ENCODE measurements at regions not wholly inside any gene's neighbourhood (a gene's known extent, or its start where the extent isn't known, plus 50 kb on each side); places are given as distances from the start of the nearest gene placed in this dataset.

DNA sequence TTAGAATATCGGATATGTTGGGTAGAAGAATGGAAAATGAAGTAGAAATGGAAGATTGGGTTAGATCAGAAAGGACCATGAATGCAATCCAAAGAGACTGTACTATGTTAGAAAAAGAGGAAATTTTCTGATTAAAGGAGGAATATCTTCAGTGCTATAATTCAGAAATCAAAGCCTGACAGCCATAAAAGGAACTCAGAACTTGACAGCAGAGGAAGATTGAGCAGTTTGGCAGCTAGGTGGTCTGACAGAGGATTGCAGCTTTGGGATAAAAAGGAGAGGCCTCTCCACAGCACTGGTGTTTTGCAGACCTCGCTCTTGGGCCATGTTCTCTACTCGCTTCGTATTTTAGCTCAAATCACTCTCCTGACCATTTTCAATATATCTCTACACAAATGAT, 354.8 kb upstream of the SOX5 start:
- Histone ChIP-seq H3K27me3 (ENCODE audit: low read length) (no peaks in the 10 kb centered on the region), H3K27ac (ENCODE audit: low read length) (no peak overlapping the region), H2AFZ (ENCODE audit: low read length) (no peak overlapping the region), H3K4me3 (ENCODE audit: low read length) (no peak overlapping the region), H3K4me1 (ENCODE audit: low read length) (no peaks in the 10 kb centered on the region), H3K79me2 (ENCODE audit: low read length) (no peaks in the 10 kb centered on the region), H3K36me3 (ENCODE audit: insufficient read depth, low read length) (no peaks in the 10 kb centered on the region), H3K9me2 (replicated peaks; ENCODE audit: insufficient read depth, low read length) (no peaks in the 10 kb centered on the region), H3K9me3 (ENCODE audit: low read length) (no peaks in the 10 kb centered on the region), H3K9ac (ENCODE audit: low read length) (no peak overlapping the region), H4K20me1 (ENCODE audit: insufficient read depth, low read depth, low read length) (no peaks in the 10 kb centered on the region), H3K4me2 (ENCODE audit: low read depth, low read length, poor library complexity, severe bottlenecking) (no peak overlapping the region)
- no peak for DNase-seq

DNA sequence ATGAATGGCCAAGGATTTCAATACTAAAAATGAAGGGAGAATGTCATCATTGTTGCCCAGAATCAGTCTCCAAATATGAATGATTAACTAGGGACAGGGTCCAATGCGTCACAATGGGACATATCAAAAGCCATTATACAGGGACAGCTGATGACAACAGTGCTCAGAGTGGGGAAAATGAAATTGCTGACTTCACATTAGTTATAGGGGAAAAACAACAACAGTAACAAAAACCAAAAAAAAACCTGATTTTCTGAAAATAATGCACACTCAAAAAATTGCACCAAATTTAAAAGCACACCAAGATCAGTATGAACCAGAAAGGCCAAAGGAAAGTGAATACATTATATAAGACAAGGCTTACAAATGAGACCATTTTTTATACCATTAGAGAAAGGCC, 353.2 kb upstream of the SOX5 start:
- Histone ChIP-seq H2AFZ (ENCODE audit: low read length) (no peak overlapping the region), H3K9me3 (ENCODE audit: low read length) (no peaks in the 10 kb centered on the region), H3K27me3 (ENCODE audit: low read length) (no peaks in the 10 kb centered on the region), H3K4me3 (ENCODE audit: low read length) (no peak overlapping the region), H3K4me2 (ENCODE audit: low read depth, low read length, poor library complexity, severe bottlenecking) (no peak overlapping the region), H3K27ac (ENCODE audit: low read length) (no peak overlapping the region), H3K4me1 (ENCODE audit: low read length) (no peaks in the 10 kb centered on the region), H3K36me3 (ENCODE audit: insufficient read depth, low read length) (no peaks in the 10 kb centered on the region), H3K9me2 (replicated peaks; ENCODE audit: insufficient read depth, low read length) (no peaks in the 10 kb centered on the region), H3K9ac (ENCODE audit: low read length) (no peak overlapping the region), H4K20me1 (ENCODE audit: insufficient read depth, low read depth, low read length) (no peaks in the 10 kb centered on the region), H3K79me2 (ENCODE audit: low read length) (no peaks in the 10 kb centered on the region)
- no peak for DNase-seq

DNA sequence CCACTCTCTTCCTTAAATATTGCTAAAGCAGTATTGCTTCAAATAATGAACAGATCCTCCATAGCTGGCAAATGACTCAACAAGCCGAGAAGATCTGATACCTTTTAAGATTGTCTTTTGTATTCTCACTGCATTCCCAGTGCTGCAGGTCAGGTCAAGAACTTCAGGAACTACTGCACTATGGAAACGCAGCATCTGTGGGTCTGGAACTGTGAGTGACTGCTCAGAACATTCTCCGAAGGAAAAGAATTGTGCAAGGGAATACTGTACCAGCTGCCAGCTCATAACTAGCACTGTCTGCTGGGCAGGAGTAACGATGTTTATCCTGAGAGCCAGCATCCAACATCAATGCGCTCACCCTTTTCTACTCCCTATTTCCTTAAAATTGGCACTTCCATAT, 348.0 kb upstream of the SOX5 start:
- Histone ChIP-seq H2AFZ (ENCODE audit: low read length) (no peak overlapping the region), H3K9me2 (replicated peaks; ENCODE audit: insufficient read depth, low read length) (no peaks in the 10 kb centered on the region), H3K27me3 (ENCODE audit: low read length) (no peaks in the 10 kb centered on the region), H3K79me2 (ENCODE audit: low read length) (no peaks in the 10 kb centered on the region), H3K9ac (ENCODE audit: low read length) (no peak overlapping the region), H3K36me3 (ENCODE audit: insufficient read depth, low read length) (no peaks in the 10 kb centered on the region), H4K20me1 (ENCODE audit: insufficient read depth, low read depth, low read length) (no peaks in the 10 kb centered on the region), H3K27ac (ENCODE audit: low read length) (no peak overlapping the region), H3K4me2 (ENCODE audit: low read depth, low read length, poor library complexity, severe bottlenecking) (no peak overlapping the region), H3K9me3 (ENCODE audit: low read length) (no peaks in the 10 kb centered on the region), H3K4me3 (ENCODE audit: low read length) (no peak overlapping the region), H3K4me1 (ENCODE audit: low read length) (no peaks in the 10 kb centered on the region)
- no peak for DNase-seq

DNA sequence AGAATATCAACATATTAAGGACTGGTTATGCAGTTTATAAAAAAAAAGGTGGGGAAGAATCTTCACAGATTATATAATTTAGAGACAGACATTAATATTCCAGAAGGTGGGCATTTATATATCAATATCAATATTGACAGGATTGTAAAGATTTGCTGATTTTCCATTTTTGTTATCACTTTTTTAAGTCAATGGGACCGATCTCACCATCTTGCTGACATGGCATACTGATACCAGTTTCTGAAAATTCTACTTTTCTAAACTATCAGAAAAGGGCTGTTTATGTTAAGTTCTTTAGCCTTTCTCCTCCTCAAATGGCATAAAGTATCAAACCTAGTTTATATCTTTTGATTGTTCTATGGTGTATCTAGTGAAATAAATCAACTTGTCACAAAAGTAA, 344.1 kb upstream of the SOX5 start:
- no peak for DNase-seq

DNA sequence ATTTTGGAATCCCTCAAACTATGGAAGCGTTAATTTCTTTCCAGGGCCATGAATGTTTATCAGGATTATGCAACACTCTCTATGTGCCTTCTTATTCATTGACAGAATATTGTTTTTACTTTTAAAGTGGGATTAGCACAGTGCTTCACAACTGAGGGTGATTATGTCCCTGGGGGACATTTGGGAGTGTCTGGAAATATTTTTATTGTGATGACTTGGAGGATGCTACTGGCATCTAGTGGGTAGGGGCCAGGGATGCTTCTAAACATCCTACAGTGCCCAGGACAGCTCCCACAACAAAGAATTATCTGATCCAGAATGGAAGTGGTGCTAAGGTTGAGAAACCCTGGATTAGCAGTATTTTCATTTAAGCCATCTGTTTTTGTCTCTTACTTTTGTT, 338.5 kb upstream of the SOX5 start:
- Histone ChIP-seq H3K9ac (ENCODE audit: low read length) (no peak overlapping the region), H3K36me3 (ENCODE audit: insufficient read depth, low read length) (no peaks in the 10 kb centered on the region), H3K27me3 (ENCODE audit: low read length) (no peaks in the 10 kb centered on the region), H3K9me2 (replicated peaks; ENCODE audit: insufficient read depth, low read length) (no peaks in the 10 kb centered on the region), H2AFZ (ENCODE audit: low read length) (no peak overlapping the region), H3K79me2 (ENCODE audit: low read length) (no peaks in the 10 kb centered on the region), H3K27ac (ENCODE audit: low read length) (no peak overlapping the region), H3K4me3 (ENCODE audit: low read length) (no peak overlapping the region), H4K20me1 (ENCODE audit: insufficient read depth, low read depth, low read length) (no peaks in the 10 kb centered on the region), H3K4me2 (ENCODE audit: low read depth, low read length, poor library complexity, severe bottlenecking) (no peak overlapping the region), H3K9me3 (ENCODE audit: low read length) (no peaks in the 10 kb centered on the region), H3K4me1 (ENCODE audit: low read length) (no peaks in the 10 kb centered on the region)
- DNase-seq, result no peak

More for the DNA sequence above, 344.1 kb upstream of the SOX5 start:
- no peak overlapping the region for H3K4me3 ChIP-seq (ENCODE audit: low read length)
- H3K4me1 ChIP-seq (ENCODE audit: low read length), result no peaks in the 10 kb centered on the region
- H3K9ac ChIP-seq (ENCODE audit: low read length), result no peak overlapping the region
- H3K27ac ChIP-seq (ENCODE audit: low read length), result no peak overlapping the region
- H3K9me2 ChIP-seq (replicated peaks; ENCODE audit: insufficient read depth, low read length), result no peaks in the 10 kb centered on the region
- no peaks in the 10 kb centered on the region for H3K9me3 ChIP-seq (ENCODE audit: low read length)
- H3K27me3 ChIP-seq (ENCODE audit: low read length), result no peaks in the 10 kb centered on the region
- no peaks in the 10 kb centered on the region for H3K79me2 ChIP-seq (ENCODE audit: low read length)
- H2AFZ ChIP-seq (ENCODE audit: low read length), result no peak overlapping the region
- no peaks in the 10 kb centered on the region for H3K36me3 ChIP-seq (ENCODE audit: insufficient read depth, low read length)
- no peak overlapping the region for H3K4me2 ChIP-seq (ENCODE audit: low read depth, low read length, poor library complexity, severe bottlenecking)
- H4K20me1 ChIP-seq (ENCODE audit: insufficient read depth, low read depth, low read length), result no peaks in the 10 kb centered on the region

DNA sequence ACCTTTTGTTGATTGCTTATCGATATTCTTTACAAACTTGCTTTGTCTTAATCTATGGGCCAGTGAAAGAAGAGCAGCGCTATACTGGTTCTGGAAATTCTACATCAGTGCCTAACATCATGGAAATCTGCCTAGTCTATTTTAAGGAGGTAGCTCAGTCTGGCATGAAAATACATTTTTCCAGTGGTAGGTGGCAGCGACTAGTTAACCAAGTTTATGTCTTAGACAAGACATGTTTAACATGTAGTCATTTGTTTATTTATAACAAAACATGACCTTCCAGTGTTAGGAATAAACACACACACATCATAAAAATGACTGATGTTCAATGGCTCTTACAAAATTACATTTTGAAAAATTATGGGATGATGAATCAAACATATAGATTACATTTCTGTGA, 336.0 kb upstream of the SOX5 start:
- no peaks in the 10 kb centered on the region for H3K4me1 ChIP-seq (ENCODE audit: low read length)
- H3K9ac ChIP-seq (ENCODE audit: low read length), result no peak overlapping the region
- no peak overlapping the region for H3K4me2 ChIP-seq (ENCODE audit: low read depth, low read length, poor library complexity, severe bottlenecking)
- H3K27me3 ChIP-seq (ENCODE audit: low read length), result no peaks in the 10 kb centered on the region
- no peaks in the 10 kb centered on the region for H3K9me3 ChIP-seq (ENCODE audit: low read length)
- H3K4me3 ChIP-seq (ENCODE audit: low read length), result no peak overlapping the region
- H3K27ac ChIP-seq (ENCODE audit: low read length), result no peak overlapping the region
- no peak for DNase-seq
- H3K36me3 ChIP-seq (ENCODE audit: insufficient read depth, low read length), result no peaks in the 10 kb centered on the region
- no peaks in the 10 kb centered on the region for H3K79me2 ChIP-seq (ENCODE audit: low read length)
- H4K20me1 ChIP-seq (ENCODE audit: insufficient read depth, low read depth, low read length), result no peaks in the 10 kb centered on the region
- no peak overlapping the region for H2AFZ ChIP-seq (ENCODE audit: low read length)
- no peaks in the 10 kb centered on the region for H3K9me2 ChIP-seq (replicated peaks; ENCODE audit: insufficient read depth, low read length)

DNA sequence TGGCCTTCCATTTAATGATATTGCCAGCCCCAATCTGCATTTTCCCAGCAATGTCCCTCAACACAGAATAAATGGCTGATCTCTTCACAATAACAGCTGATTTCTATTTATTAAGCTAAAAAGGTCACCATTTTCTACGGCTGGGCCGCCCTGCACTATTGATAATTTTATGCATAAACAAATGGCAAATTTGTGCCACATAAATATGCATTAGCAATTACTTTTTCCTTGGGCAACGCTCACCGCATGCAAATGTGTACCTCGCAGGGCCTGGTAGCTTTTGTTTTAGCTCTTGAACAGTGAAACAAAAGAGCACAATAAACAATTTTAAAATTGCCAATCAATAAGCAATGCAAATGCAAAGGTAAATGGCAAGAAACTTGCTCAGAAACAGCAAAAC, 331.9 kb upstream of the SOX5 start:
- no peaks in the 10 kb centered on the region for H3K9me2 ChIP-seq (replicated peaks; ENCODE audit: insufficient read depth, low read length)
- no peaks in the 10 kb centered on the region for H3K27me3 ChIP-seq (ENCODE audit: low read length)
- no peaks in the 10 kb centered on the region for H3K36me3 ChIP-seq (ENCODE audit: insufficient read depth, low read length)
- no peak overlapping the region for H2AFZ ChIP-seq (ENCODE audit: low read length)
- H3K9ac ChIP-seq (ENCODE audit: low read length), result no peak overlapping the region
- DNase-seq, result no peak
- H3K4me3 ChIP-seq (ENCODE audit: low read length), result no peak overlapping the region
- no peaks in the 10 kb centered on the region for H3K9me3 ChIP-seq (ENCODE audit: low read length)
- H3K4me1 ChIP-seq (ENCODE audit: low read length), result no peaks in the 10 kb centered on the region
- H3K27ac ChIP-seq (ENCODE audit: low read length), result no peak overlapping the region
- H3K4me2 ChIP-seq (ENCODE audit: low read depth, low read length, poor library complexity, severe bottlenecking), result no peak overlapping the region
- H3K79me2 ChIP-seq (ENCODE audit: low read length), result no peaks in the 10 kb centered on the region
- H4K20me1 ChIP-seq (ENCODE audit: insufficient read depth, low read depth, low read length), result no peaks in the 10 kb centered on the region

DNA sequence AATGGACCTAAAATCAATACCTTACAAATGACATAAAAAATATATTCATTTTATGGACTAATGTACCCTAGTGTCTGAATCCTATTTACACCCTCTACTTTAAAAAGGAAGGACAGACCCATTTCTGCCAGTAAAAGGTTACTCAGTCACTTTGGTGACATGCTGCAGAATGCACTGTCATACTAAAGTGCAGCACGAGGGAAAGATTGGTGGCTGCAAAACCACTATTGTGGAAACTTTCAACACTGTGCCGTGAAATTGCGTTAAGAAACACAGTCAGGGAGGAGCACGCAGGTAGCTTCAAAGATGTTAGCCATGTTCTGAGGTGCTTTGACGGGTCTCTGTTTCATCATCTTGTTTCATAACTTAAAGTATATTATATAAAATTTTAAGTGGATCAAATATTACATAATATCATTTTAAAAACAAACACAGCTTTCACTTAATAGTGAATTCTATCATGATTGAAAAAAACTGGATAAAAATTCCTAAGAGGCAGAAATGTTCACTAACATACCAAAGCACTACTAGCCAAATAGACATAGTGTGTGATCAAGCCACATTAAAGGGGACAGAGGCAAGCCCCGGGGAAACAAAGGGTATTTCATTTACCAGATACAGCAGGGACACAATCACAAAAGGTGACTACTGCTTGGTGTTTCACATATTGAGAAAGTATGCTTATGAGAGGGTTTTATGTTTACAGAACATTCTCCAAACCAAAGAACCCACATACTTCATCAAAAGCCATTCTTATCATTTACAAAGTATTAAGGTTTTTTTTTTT, 330.8 kb upstream of the SOX5 start:
- H3K9me2 ChIP-seq (replicated peaks; ENCODE audit: insufficient read depth, low read length), result no peaks in the 10 kb centered on the region
- DNase-seq, result no peak
- no peaks in the 10 kb centered on the region for H3K4me1 ChIP-seq (ENCODE audit: low read length)
- no peak overlapping the region for H3K4me3 ChIP-seq (ENCODE audit: low read length)
- H2AFZ ChIP-seq (ENCODE audit: low read length), result no peak overlapping the region
- no peaks in the 10 kb centered on the region for H3K79me2 ChIP-seq (ENCODE audit: low read length)
- H3K9ac ChIP-seq (ENCODE audit: low read length), result no peak overlapping the region
- H3K4me2 ChIP-seq (ENCODE audit: low read depth, low read length, poor library complexity, severe bottlenecking), result no peak overlapping the region
- H3K36me3 ChIP-seq (ENCODE audit: insufficient read depth, low read length), result no peaks in the 10 kb centered on the region
- H3K27ac ChIP-seq (ENCODE audit: low read length), result no peak overlapping the region
- H3K27me3 ChIP-seq (ENCODE audit: low read length), result no peaks in the 10 kb centered on the region
- no peaks in the 10 kb centered on the region for H3K9me3 ChIP-seq (ENCODE audit: low read length)
- H4K20me1 ChIP-seq (ENCODE audit: insufficient read depth, low read depth, low read length), result no peaks in the 10 kb centered on the region
